Vagina (tissue), 2 donors: ENCODE measurements at regions not wholly inside any gene's neighbourhood (a gene's known extent, or its start where the extent isn't known, plus 50 kb on each side); places are given as distances from the start of the nearest gene placed in this dataset.

Source experiments
- DNase-seq, 2 donors: peaks; one replicate each; pipeline ENCODE4 v3.0.0-alpha.2; 2017; ENCODE audit errors: extremely low spot score in 2 of 2
- H3K27ac ChIP-seq: fragments of 200-600 bp; sonication (generic); one replicate; pipeline ENCODE4 v1.5.1; 2019
- H3K27me3 ChIP-seq: fragments of 200-600 bp; sonication (generic); one replicate; pipeline ENCODE4 v1.5.1; 2019
- H3K36me3 ChIP-seq, 2 donors: fragments of 200-600 bp; sonication (generic); one replicate each; pipeline ENCODE4 v1.5.1; 2017 to 2019
- H3K4me1 ChIP-seq: fragments of 200-600 bp; sonication (generic); one replicate; pipeline ENCODE4 v1.5.1; 2019
- H3K4me3 ChIP-seq, 2 donors: fragments of 200-600 bp; sonication (generic); 1 replicate in 1 of 2; 2 replicates in 1 of 2; pipeline ENCODE4 v1.5.1; 2016 to 2019
- H3K9me3 ChIP-seq: fragments of 200-600 bp; sonication (generic); one replicate; pipeline ENCODE4 v1.5.1; 2019
- CTCF ChIP-seq, 3 experiments: fragments of 450-650 bp in 2 of 3; fragments of 200-600 bp in 1 of 3; sonication (generic) in 1 of 3; IDR thresholded peaks; one replicate each; pipeline ENCODE4 v1.5.1; 2017 to 2019; ENCODE audit warnings: antibody characterized with exemption in 3 of 3, mild to moderate bottlenecking in 2 of 3, moderate library complexity in 2 of 3
- POLR2A ChIP-seq, 2 donors: fragments of 450-650 bp; IDR thresholded peaks; one replicate each; pipeline ENCODE4 v1.6.1; 2017; ENCODE audit warnings: antibody characterized with exemption in 2 of 2, mild to moderate bottlenecking in 2 of 2, moderate library complexity in 2 of 2
- POLR2AphosphoS5 ChIP-seq, 2 donors: sonication (generic); formaldehyde crosslinking; IDR thresholded peaks; one replicate each; pipeline ENCODE4 v1.9.0; 2017; ENCODE audit warnings: antibody characterized with exemption in 2 of 2, mild to moderate bottlenecking in 2 of 2, low read depth in 1 of 2; ENCODE audit not compliant: insufficient read depth in 1 of 2
- intact Hi-C: fragments of 100-400 bp; cut with DNase I; formaldehyde crosslinking; loops from one replicate; pipeline ENCODE4 v1.15.1; 2023

- DNase-seq, result no peak
- TF ChIP-seq POLR2A (IDR thresholded peaks at IDR 0.05), result no peak
- no peak for TF ChIP-seq POLR2AphosphoS5 (IDR thresholded peaks at IDR 0.05; ENCODE audit: insufficient read depth in 1 of 2, low read depth in 1 of 2)
- TF ChIP-seq CTCF (IDR thresholded peaks at IDR 0.05), result no peak
- intact Hi-C loops, result no loop called here
- Histone ChIP-seq H3K27me3 (no peaks in the 10 kb centered on the region), H3K36me3 (no peaks in the 10 kb centered on the region), H3K4me1 (no peaks in the 10 kb centered on the region), H3K27ac (no peak overlapping the region), H3K9me3 (no peaks in the 10 kb centered on the region), H3K4me3 (no peak overlapping the region)
Measured at GRCh38 chr5:106595864-106596263, 1074.9 kb downstream of the EFNA5 start.

- no peaks in the 10 kb centered on the region for H3K4me1 ChIP-seq
- H3K9me3 ChIP-seq, result no peaks in the 10 kb centered on the region
- H3K4me3 ChIP-seq, result no peak overlapping the region
- no peak overlapping the region for H3K27ac ChIP-seq
- TF ChIP-seq POLR2A (IDR thresholded peaks at IDR 0.05) (no peak), CTCF (IDR thresholded peaks at IDR 0.05) (no peak), POLR2AphosphoS5 (IDR thresholded peaks at IDR 0.05; ENCODE audit: insufficient read depth in 1 of 2, low read depth in 1 of 2) (no peak)
- no peak for DNase-seq
- intact Hi-C loops, result no loop called here
- H3K36me3 ChIP-seq, result no peaks in the 10 kb centered on the region
- no peaks in the 10 kb centered on the region for H3K27me3 ChIP-seq
Measured at GRCh38 chr5:106584268-106584667, 1086.5 kb downstream of the EFNA5 start.

GRCh38 chr5:106578736-106579135 is 1092.0 kb downstream of the EFNA5 start:
- no peaks in the 10 kb centered on the region for H3K9me3 ChIP-seq
- no peak overlapping the region for H3K4me3 ChIP-seq
- TF ChIP-seq POLR2A (IDR thresholded peaks at IDR 0.05) (no peak), POLR2AphosphoS5 (IDR thresholded peaks at IDR 0.05; ENCODE audit: insufficient read depth in 1 of 2, low read depth in 1 of 2) (no peak), CTCF (IDR thresholded peaks at IDR 0.05) (no peak)
- no peak overlapping the region for H3K27ac ChIP-seq
- H3K36me3 ChIP-seq, result no peaks in the 10 kb centered on the region
- H3K4me1 ChIP-seq, result no peaks in the 10 kb centered on the region
- intact Hi-C loops, result no loop called here
- no peak for DNase-seq
- no peaks in the 10 kb centered on the region for H3K27me3 ChIP-seq

- H3K36me3 ChIP-seq, result no peaks in the 10 kb centered on the region
- no peaks in the 10 kb centered on the region for H3K27me3 ChIP-seq
- TF ChIP-seq POLR2AphosphoS5 (IDR thresholded peaks at IDR 0.05; ENCODE audit: insufficient read depth in 1 of 2, low read depth in 1 of 2), result no peak
- H3K4me1 ChIP-seq, result no peaks in the 10 kb centered on the region
- no peaks in the 10 kb centered on the region for H3K9me3 ChIP-seq
- no peak overlapping the region for H3K4me3 ChIP-seq
- DNase-seq, result no peak
- intact Hi-C loops, result no loop called here
- no peak overlapping the region for H3K27ac ChIP-seq
Measured at GRCh38 chr5:106574820-106575219, 1095.9 kb downstream of the EFNA5 start.

GRCh38 chr5:106566031-106566430 is 1104.7 kb downstream of the EFNA5 start:
- H3K9me3 ChIP-seq, result no peaks in the 10 kb centered on the region
- no peaks in the 10 kb centered on the region for H3K4me1 ChIP-seq
- no peak overlapping the region for H3K27ac ChIP-seq
- H3K27me3 ChIP-seq, result no peaks in the 10 kb centered on the region
- DNase-seq, result no peak
- H3K36me3 ChIP-seq, result no peaks in the 10 kb centered on the region
- TF ChIP-seq CTCF (IDR thresholded peaks at IDR 0.05), result no peak
- no peak for TF ChIP-seq POLR2A (IDR thresholded peaks at IDR 0.05)
- no peak for TF ChIP-seq POLR2AphosphoS5 (IDR thresholded peaks at IDR 0.05; ENCODE audit: insufficient read depth in 1 of 2, low read depth in 1 of 2)
- intact Hi-C loops, result no loop called here
- no peak overlapping the region for H3K4me3 ChIP-seq

GRCh38 chr5:106545325-106545724 is 1125.4 kb downstream of the EFNA5 start:
- Histone ChIP-seq H3K36me3 (no peaks in the 10 kb centered on the region), H3K27me3 (no peaks in the 10 kb centered on the region), H3K4me3 (no peak overlapping the region), H3K4me1 (no peaks in the 10 kb centered on the region), H3K27ac (no peak overlapping the region), H3K9me3 (no peaks in the 10 kb centered on the region)
- intact Hi-C loops, result no loop called here
- TF ChIP-seq CTCF (IDR thresholded peaks at IDR 0.05), result no peak
- TF ChIP-seq POLR2A (IDR thresholded peaks at IDR 0.05), result no peak
- no peak for TF ChIP-seq POLR2AphosphoS5 (IDR thresholded peaks at IDR 0.05; ENCODE audit: insufficient read depth in 1 of 2, low read depth in 1 of 2)
- DNase-seq, result no peak
